GM12801 (cell line): ENCODE measurements at regions not wholly inside any gene's neighbourhood (a gene's known extent, or its start where the extent isn't known, plus 50 kb on each side); places are given as distances from the start of the nearest gene placed in this dataset.

Source experiments
- CTCF ChIP-seq: IDR thresholded peaks from one replicate; pipeline ENCODE4 v1.5.1; 2011; ENCODE audit warnings: control low read depth; ENCODE audit not compliant: insufficient read length; ENCODE audit errors: extremely low read depth

- no peak for TF ChIP-seq CTCF
Measured at GRCh38 chr14:106883218-106883692, 1356.9 kb downstream of the TMEM121 start.
